Esophagus squamous epithelium (tissue), 5 donors: ENCODE measurements at regions not wholly inside any gene's neighbourhood (a gene's known extent, or its start where the extent isn't known, plus 50 kb on each side); places are given as distances from the start of the nearest gene placed in this dataset.
A peak's percentile ranks its signal among the peaks of the same experiment; 100 is the strongest.

ENCODE experiments used
- DNase-seq: peaks from one replicate; lab custom pipeline; 2025; lab: John Stamatoyannopoulos, UW
- H3K27ac ChIP-seq, 4 donors: fragments of 200-600 bp; sonication (generic); one replicate each; pipeline ENCODE4 v1.5.1; 2016 to 2019; ENCODE audit warnings: mild to moderate bottlenecking in 1 of 4
- H3K27me3 ChIP-seq, 4 donors: fragments of 200-600 bp; sonication (generic); 1 replicate in 3 of 4; 2 replicates in 1 of 4; pipeline versions ENCODE4 v1.5.1 to v1.6.0; 2017 to 2021; ENCODE audit warnings: antibody characterized with exemption in 1 of 4
- H3K36me3 ChIP-seq, 3 donors: fragments of 200-600 bp; sonication (generic); one replicate each; pipeline ENCODE4 v1.5.1; 2016 to 2019
- H3K4me1 ChIP-seq, 3 donors: fragments of 200-600 bp; sonication (generic); one replicate each; pipeline ENCODE4 v1.5.1; 2017 to 2019
- H3K4me3 ChIP-seq, 4 donors: fragments of 200-600 bp; sonication (generic); 1 replicate in 3 of 4; 2 replicates in 1 of 4; pipeline ENCODE4 v1.5.1; 2016 to 2019; ENCODE audit warnings: mild to moderate bottlenecking in 2 of 4, moderate library complexity in 1 of 4
- H3K9me3 ChIP-seq, 3 donors: fragments of 200-600 bp; sonication (generic); one replicate each; pipeline ENCODE4 v1.5.1; 2016 to 2019
- POLR2A ChIP-seq, 4 donors: fragments of 450-650 bp; IDR thresholded peaks; one replicate each; pipeline ENCODE4 v1.6.1; 2017; ENCODE audit warnings: antibody characterized with exemption in 4 of 4, mild to moderate bottlenecking in 4 of 4, moderate library complexity in 3 of 4
- WGBS, 2 donors: methylation state at CpG; one replicate each; pipeline ENCODE4 v1.1.5; 2018; 5-methylcytosine and 5-hydroxymethylcytosine counted together
- intact Hi-C: fragments of 100-400 bp; cut with DNase I; formaldehyde crosslinking; loops from one replicate; pipeline ENCODE4 v1.15.0; 2022
- TF ChIP-seq, protein P1 (sequence below), 6 experiments: fragments of 450-650 bp in 4 of 6; fragments of 200-600 bp in 2 of 6; sonication (generic) in 2 of 6; IDR thresholded peaks; one replicate each; pipeline ENCODE4 v1.5.1; 2016 to 2019; ENCODE audit warnings: antibody characterized with exemption in 6 of 6, mild to moderate bottlenecking in 4 of 6, moderate library complexity in 4 of 6
- donor health status: DM: yes; HTN: yes; CAD: no.

GRCh38 chr5:106699198-106699597 lies 971.5 kb downstream of the EFNA5 start:
- no peak for TF ChIP-seq POLR2A (IDR thresholded peaks at IDR 0.05)
- TF ChIP-seq, protein P1, sequence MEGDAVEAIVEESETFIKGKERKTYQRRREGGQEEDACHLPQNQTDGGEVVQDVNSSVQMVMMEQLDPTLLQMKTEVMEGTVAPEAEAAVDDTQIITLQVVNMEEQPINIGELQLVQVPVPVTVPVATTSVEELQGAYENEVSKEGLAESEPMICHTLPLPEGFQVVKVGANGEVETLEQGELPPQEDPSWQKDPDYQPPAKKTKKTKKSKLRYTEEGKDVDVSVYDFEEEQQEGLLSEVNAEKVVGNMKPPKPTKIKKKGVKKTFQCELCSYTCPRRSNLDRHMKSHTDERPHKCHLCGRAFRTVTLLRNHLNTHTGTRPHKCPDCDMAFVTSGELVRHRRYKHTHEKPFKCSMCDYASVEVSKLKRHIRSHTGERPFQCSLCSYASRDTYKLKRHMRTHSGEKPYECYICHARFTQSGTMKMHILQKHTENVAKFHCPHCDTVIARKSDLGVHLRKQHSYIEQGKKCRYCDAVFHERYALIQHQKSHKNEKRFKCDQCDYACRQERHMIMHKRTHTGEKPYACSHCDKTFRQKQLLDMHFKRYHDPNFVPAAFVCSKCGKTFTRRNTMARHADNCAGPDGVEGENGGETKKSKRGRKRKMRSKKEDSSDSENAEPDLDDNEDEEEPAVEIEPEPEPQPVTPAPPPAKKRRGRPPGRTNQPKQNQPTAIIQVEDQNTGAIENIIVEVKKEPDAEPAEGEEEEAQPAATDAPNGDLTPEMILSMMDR (IDR thresholded peaks at IDR 0.05), result no peak
- DNase-seq, result no peak
- H3K27me3 ChIP-seq, result no peaks in the 10 kb centered on the region
- H3K36me3 ChIP-seq, result no peaks in the 10 kb centered on the region
- H3K4me1 ChIP-seq, result no peaks in the 10 kb centered on the region
- intact Hi-C loops, result no loop called here
- no peak overlapping the region for H3K4me3 ChIP-seq
- no peak overlapping the region for H3K27ac ChIP-seq
- no peaks in the 10 kb centered on the region for H3K9me3 ChIP-seq
- WGBS, 2 donors, result 68 to 80% methylated on average over 6 of the region's 6 CpGs

GRCh38 chr5:106698169-106698568 lies 972.6 kb downstream of the EFNA5 start:
- intact Hi-C loops, result no loop called here
- H3K27ac ChIP-seq, result no peak overlapping the region
- H3K4me1 ChIP-seq, result no peaks in the 10 kb centered on the region
- H3K27me3 ChIP-seq, result no peaks in the 10 kb centered on the region
- H3K36me3 ChIP-seq, result no peaks in the 10 kb centered on the region
- no peak overlapping the region for H3K4me3 ChIP-seq
- TF ChIP-seq, protein P1 (IDR thresholded peaks at IDR 0.05), result no peak
- WGBS, 2 donors, result 76 to 83% methylated on average over 5 of the region's 5 CpGs
- no peaks in the 10 kb centered on the region for H3K9me3 ChIP-seq
- no peak for DNase-seq

GRCh38 chr5:106691701-106692100 lies 979.0 kb downstream of the EFNA5 start:
- Histone ChIP-seq H3K4me1 (no peaks in the 10 kb centered on the region), H3K27ac (no peak overlapping the region), H3K9me3 (no peaks in the 10 kb centered on the region), H3K36me3 (no peaks in the 10 kb centered on the region), H3K27me3 (no peaks in the 10 kb centered on the region), H3K4me3 (no peak overlapping the region)
- TF ChIP-seq, protein P1 (IDR thresholded peaks at IDR 0.05), result no peak
- no peak for TF ChIP-seq POLR2A (IDR thresholded peaks at IDR 0.05)
- WGBS, 2 donors, result 44 to 74% methylated on average over 2 of the region's 2 CpGs
- DNase-seq, result no peak
- intact Hi-C loops, result no loop called here

DNA sequence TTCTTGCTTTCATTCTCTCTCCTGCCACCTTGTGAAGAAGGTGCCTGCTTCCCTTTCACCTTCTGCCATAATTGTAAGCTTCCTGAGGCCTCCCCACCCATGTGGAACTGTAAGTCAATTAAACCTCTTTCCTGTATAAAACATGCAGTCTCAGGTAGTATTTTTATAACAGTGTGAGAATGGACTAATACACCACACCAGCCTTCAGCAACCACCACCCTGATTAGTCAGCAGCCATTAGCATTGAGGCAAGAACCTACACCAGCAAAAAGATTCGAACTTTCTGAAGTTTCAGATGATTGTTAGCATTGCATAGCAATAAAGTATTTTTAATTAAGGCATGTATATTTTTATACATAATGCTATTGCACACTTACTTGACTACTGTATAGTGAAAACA lies 980.2 kb downstream of the EFNA5 start:
- WGBS, 2 donors, result 0 to 75% methylated on average over 1 of the region's 1 CpG
- intact Hi-C loops, result no loop called here
- no peak for DNase-seq
- H3K9me3 ChIP-seq, result no peaks in the 10 kb centered on the region
- no peaks in the 10 kb centered on the region for H3K27me3 ChIP-seq
- H3K36me3 ChIP-seq, result no peaks in the 10 kb centered on the region
- H3K4me1 ChIP-seq, result no peaks in the 10 kb centered on the region
- no peak for TF ChIP-seq POLR2A (IDR thresholded peaks at IDR 0.05)
- TF ChIP-seq, protein P1 (IDR thresholded peaks at IDR 0.05), result no peak
- no peak overlapping the region for H3K4me3 ChIP-seq
- H3K27ac ChIP-seq, result no peak overlapping the region

GRCh38 chr5:106680330-106680729 lies 990.4 kb downstream of the EFNA5 start:
- intact Hi-C loops, result no loop called here
- Histone ChIP-seq H3K4me1 (peaks cover 0 to 6% (median 0%) of the 10 kb centered on the region in 3 donors), H3K9me3 (no peaks in the 10 kb centered on the region), H3K36me3 (no peaks in the 10 kb centered on the region), H3K27me3 (no peaks in the 10 kb centered on the region), H3K27ac (peak overlapping the region in 2 of 4 donors; percentile 26 to 38), H3K4me3 (peak overlapping the region in 2 of 4 donors; percentile 16 to 49)
- TF ChIP-seq, protein P1 (IDR thresholded peaks at IDR 0.05), result no peak
- TF ChIP-seq POLR2A (IDR thresholded peaks at IDR 0.05), result no peak
- no peak for DNase-seq
- WGBS, 2 donors, result 5 to 11% methylated on average over 1 of the region's 1 CpG
